ENCODE measurements at regions not wholly inside any gene's neighbourhood (a gene's known extent, or its start where the extent isn't known, plus 50 kb on each side); places are given as distances from the start of the nearest gene placed in this dataset.

- no peak for TF ChIP-seq TFDP1 (CRISPR knock-in tag; IDR thresholded peaks at IDR 0.05; ENCODE audit: borderline replicate concordance)
- TF ChIP-seq DBP (CRISPR knock-in tag; IDR thresholded peaks at IDR 0.05; ENCODE audit: not compliant biosample characterization): no peak
These were observed 183.2 kb upstream of the NR2F2 start (continued) for GRCh38 chr15:96147267-96147666.

GRCh38 chr15:96150254-96150653, 180.2 kb upstream of the NR2F2 start:
- H3K4me3 ChIP-seq (replicated peaks in 1 of 3; ENCODE audit: insufficient read depth in 1 of 3, low read depth in 2 of 3, low read length in 3 of 3): no peak overlapping the region
- ATAC-seq (no peak), DNase-seq (ENCODE audit: low spot score) (no peak), FAIRE-seq (no peak)
- POLR2A ChIA-PET: no interaction called here
- in situ Hi-C loops (cut with HindIII; ENCODE audit: extremely low pct_ligation_motif_present, low pct_unique_long_range_greater_than_20kb): no loop called here
- H3K79me2 ChIP-seq (ENCODE audit: insufficient read depth, low read length): no peaks in the 10 kb centered on the region
- BruUV-seq (replicated peaks): no TSS peak
- H3K27ac ChIP-seq (ENCODE audit: extremely low read length, insufficient read depth, low read length): no peak overlapping the region
- H3K4me1 ChIP-seq (ENCODE audit: insufficient read depth, low read length): peaks cover 32% of the 10 kb centered on the region
- H3K9me3 ChIP-seq (ENCODE audit: low read length): no peaks in the 10 kb centered on the region
- H3K27me3 ChIP-seq (ENCODE audit: control insufficient read depth in 1 of 2, insufficient read depth in 2 of 2, low read length in 2 of 2): no peaks in the 10 kb centered on the region
- no peaks in the 10 kb centered on the region for H4K20me1 ChIP-seq (ENCODE audit: insufficient read depth, low read length)
- CTCF ChIA-PET (ENCODE audit: low intra/inter-chr PET ratio, low total read pairs): no interaction called here
- H2AFZ ChIP-seq (ENCODE audit: low read length): no peak overlapping the region
- no peak overlapping the region for H3K9ac ChIP-seq (ENCODE audit: insufficient read depth, low read depth, low read length)
- WGBS (ENCODE audit: low lambda C conversion rate): 63% methylated on average over 7 of the region's 7 CpGs
- intact Hi-C loops (cut with micrococcal nuclease; ENCODE audit: unreplicated experiment): no loop called here
- no peaks in the 10 kb centered on the region for H3K36me3 ChIP-seq (replicated peaks in 1 of 2; ENCODE audit: control insufficient read depth in 1 of 2, insufficient read depth in 2 of 2, low read length in 2 of 2)
- H3K4me2 ChIP-seq (ENCODE audit: low read depth, low read length): no peak overlapping the region
- TF ChIP-seq PATZ1 (CRISPR knock-in tag; IDR thresholded peaks at IDR 0.05): no peak
- no peak for TF ChIP-seq TIGD3 (CRISPR knock-in tag; IDR thresholded peaks at IDR 0.05; ENCODE audit: borderline replicate concordance)
- TF ChIP-seq ARNT (IDR thresholded peaks at IDR 0.05): no peak
- TF ChIP-seq ZBTB4 (CRISPR knock-in tag; IDR thresholded peaks at IDR 0.05; ENCODE audit: borderline replicate concordance): no peak
- no peak for TF ChIP-seq ZBTB44 (CRISPR knock-in tag; IDR thresholded peaks at IDR 0.05)
- TF ChIP-seq ZNF713 (CRISPR knock-in tag; IDR thresholded peaks at IDR 0.05): no peak
